B cell (primary cell): ENCODE measurements at regions not wholly inside any gene's neighbourhood (a gene's known extent, or its start where the extent isn't known, plus 50 kb on each side); places are given as distances from the start of the nearest gene placed in this dataset.

ENCODE experiments used
- ATAC-seq: fragments of 200-7000 bp; cut with Tn5 transposase; one replicate; pipeline ENCODE4 v1.10.0; 2021; ENCODE audit warnings: low read depth, mild to moderate bottlenecking, moderate number of reproducible peaks, moderate library complexity
- CTCF ChIA-PET: fragments of 350-600 bp; sonication (Branson Sonifier 250); formaldehyde crosslinking; loops from one replicate; lab custom pipeline; 2021; ENCODE audit warnings: antibody characterized with exemption, inconsistent platforms; lab: Charles Lee
- POLR2A ChIA-PET: fragments of 350-600 bp; sonication (Branson Sonifier 250); formaldehyde crosslinking; loops from one replicate; lab custom pipeline; 2021; ENCODE audit warnings: antibody characterized with exemption; lab: Charles Lee
- DNase-seq: peaks from one replicate; pipeline ENCODE4 v3.0.0; 2013
- H2AFZ ChIP-seq: 2 replicates; pipeline ENCODE4 v1.6.1; 2012; ENCODE audit warnings: mild to moderate bottlenecking, low read depth, low read length; ENCODE audit not compliant: insufficient read depth, poor library complexity, severe bottlenecking
- H3K27ac ChIP-seq, 2 donors: 1 replicate in 1 of 2; 2 replicates in 1 of 2; pipeline ENCODE4 v1.5.1; 2012 to 2013; ENCODE audit warnings: low read length in 2 of 2, mild to moderate bottlenecking in 2 of 2, moderate library complexity in 1 of 2
- H3K27me3 ChIP-seq, 4 experiments: fragments of 200-600 bp in 1 of 4; sonication (generic) in 1 of 4; replicated peaks in 1 of 4; 1 replicate in 2 of 4; 2 replicates in 2 of 4; pipeline versions ENCODE4 v1.6.1 to v1.7.0; 2013 to 2016; ENCODE audit warnings: low read length in 3 of 4, mild to moderate bottlenecking in 2 of 4, mixed read lengths in 1 of 4, moderate library complexity in 1 of 4; ENCODE audit not compliant: insufficient read depth in 4 of 4, control insufficient read depth in 3 of 4; ENCODE audit errors: control extremely low read depth in 1 of 4
- H3K36me3 ChIP-seq, 2 experiments: replicated peaks in 1 of 2; 1 replicate in 1 of 2; 2 replicates in 1 of 2; pipeline versions ENCODE4 v1.6.1 to v1.7.1; 2013; ENCODE audit warnings: low read length in 1 of 2; ENCODE audit not compliant: insufficient read depth in 2 of 2, control insufficient read depth in 1 of 2; ENCODE audit errors: control extremely low read depth in 1 of 2, extremely low read depth in 1 of 2
- H3K4me1 ChIP-seq, 2 donors: fragments of 200-600 bp in 1 of 2; sonication (generic) in 1 of 2; 1 replicate in 1 of 2; 2 replicates in 1 of 2; pipeline versions ENCODE4 v1.5.1 to v1.6.1; 2013 to 2017; ENCODE audit warnings: low read length in 2 of 2; ENCODE audit not compliant: control insufficient read depth in 2 of 2, insufficient read depth in 2 of 2
- H3K4me2 ChIP-seq: replicated peaks from 2 replicates; pipeline ENCODE3; 2012; ENCODE audit warnings: mild to moderate bottlenecking, low read depth, low read length; ENCODE audit not compliant: poor library complexity, severe bottlenecking
- H3K4me3 ChIP-seq, 5 experiments: fragments of 200-600 bp in 1 of 5; sonication (generic) in 1 of 5; 1 replicate in 3 of 5; 2 replicates in 2 of 5; pipeline versions ENCODE4 v1.5.1 to v1.7.0; 2011 to 2016; ENCODE audit warnings: low read length in 4 of 5, mild to moderate bottlenecking in 4 of 5, low read depth in 2 of 5, control low read depth in 1 of 5, moderate library complexity in 1 of 5; ENCODE audit not compliant: insufficient read depth in 1 of 5; ENCODE audit errors: control extremely low read depth in 1 of 5, extremely low read depth in 1 of 5
- H3K79me2 ChIP-seq: fragments of 200-600 bp; sonication (generic); one replicate; pipeline ENCODE4 v1.6.0; 2016; ENCODE audit warnings: low read length; ENCODE audit not compliant: control insufficient read depth, insufficient read depth
- H3K9ac ChIP-seq: fragments of 200-600 bp; sonication (generic); 2 replicates; pipeline ENCODE4 v1.6.1; 2017; ENCODE audit warnings: mild to moderate bottlenecking, low read length, moderate library complexity
- H3K9me3 ChIP-seq, 3 donors: one replicate each; pipeline versions ENCODE4 v1.6.1 to v1.7.1; 2013; ENCODE audit warnings: low read length in 2 of 3; ENCODE audit not compliant: control insufficient read depth in 2 of 3, insufficient read depth in 1 of 3; ENCODE audit errors: control extremely low read depth in 1 of 3
- H4K20me1 ChIP-seq: 2 replicates; pipeline ENCODE4 v1.6.0; 2012; ENCODE audit warnings: mild to moderate bottlenecking, low read length; ENCODE audit not compliant: insufficient read depth, control insufficient read depth, poor library complexity, severe bottlenecking
- H3K27ac Mint-ChIP-seq: one replicate; pipeline ENCODE4 v1.8.0; 2021; ENCODE audit warnings: mixed read lengths
- H3K27me3 Mint-ChIP-seq: one replicate; pipeline ENCODE4 v1.8.0; 2021; ENCODE audit warnings: mixed read lengths
- H3K4me1 Mint-ChIP-seq: one replicate; pipeline ENCODE4 v1.8.0; 2021; ENCODE audit warnings: mixed read lengths
- H3K4me3 Mint-ChIP-seq: one replicate; pipeline ENCODE4 v1.8.0; 2021; ENCODE audit warnings: mixed read lengths
- H3K9me3 Mint-ChIP-seq: one replicate; pipeline ENCODE4 v1.8.0; 2022; ENCODE audit warnings: mixed read lengths; ENCODE audit not compliant: insufficient read depth
- CTCF ChIP-seq: fragments of 200-600 bp; IDR thresholded peaks from one replicate; pipeline ENCODE4 v1.8.0; 2022; ENCODE audit warnings: antibody characterized with exemption, mild to moderate bottlenecking
- EZH2 ChIP-seq: IDR thresholded peaks from 2 replicates; pipeline ENCODE4 v1.6.1; 2012; ENCODE audit warnings: borderline replicate concordance, low read depth, mild to moderate bottlenecking, moderate library complexity, low read length; ENCODE audit not compliant: insufficient read depth, poor library complexity, severe bottlenecking
- WGBS: methylation state at CpG from one replicate; pipeline ENCODE4 v1.1.5; 2013; ENCODE audit warnings: missing lambda C conversion rate; ENCODE audit not compliant: insufficient coverage; 5-methylcytosine and 5-hydroxymethylcytosine counted together
- intact Hi-C: fragments of 100-400 bp; cut with micrococcal nuclease; formaldehyde crosslinking; loops from one replicate; pipeline ENCODE4 v1.10.0; 2022

GRCh38 chr21:22762463-22762862 is 1764.3 kb downstream of the NCAM2 start:
- Histone ChIP-seq H3K79me2 (no peaks in the 10 kb centered on the region), H3K4me3 (no peak overlapping the region), H3K9me3 (no peaks in the 10 kb centered on the region), H2AFZ (no peak overlapping the region), H3K27me3 (no peaks in the 10 kb centered on the region), H3K4me1 (no peaks in the 10 kb centered on the region), H3K36me3 (no peaks in the 10 kb centered on the region), H4K20me1 (no peaks in the 10 kb centered on the region), H3K4me2 (no peak overlapping the region), H3K27ac (no peak overlapping the region), H3K9ac (no peak overlapping the region)
- Mint-ChIP-seq H3K4me3 (no peak overlapping the region), H3K27ac (no peak overlapping the region), H3K27me3 (no peaks in the 10 kb centered on the region), H3K4me1 (no peaks in the 10 kb centered on the region), H3K9me3 (peaks cover 5% of the 10 kb centered on the region)
- intact Hi-C loops = no loop called here
- no peak for TF ChIP-seq CTCF
- CTCF ChIA-PET = interaction anchor here (0.6 kb wide), 1 partner anchor 93 kb away, joined by 6 read pairs; no protein-coding TSS in a partner anchor
- no peak for ATAC-seq
- no CpG with 5 or more reads among the region's 2 CpGs for WGBS
- POLR2A ChIA-PET = no interaction called here
- no peak for DNase-seq

DNA sequence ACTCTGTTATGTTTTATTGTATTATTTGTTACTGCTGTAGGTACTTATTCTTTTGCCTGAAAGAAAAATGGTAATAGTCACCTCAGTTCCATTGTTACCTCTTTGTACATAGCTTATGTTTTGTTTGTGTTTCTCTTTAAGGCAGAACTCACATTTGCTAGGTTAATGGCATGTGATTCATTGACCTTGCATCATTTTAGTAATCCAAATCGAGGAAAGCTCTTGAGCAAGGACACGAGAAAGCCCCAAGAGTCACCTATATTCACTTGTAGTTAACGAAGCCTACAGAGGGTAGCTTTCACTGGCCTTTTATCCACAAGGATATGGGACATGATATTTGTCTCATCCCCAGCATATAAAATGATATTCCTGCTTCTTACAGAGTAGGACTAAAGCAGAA is 1765.2 kb downstream of the NCAM2 start:
- TF ChIP-seq EZH2 (no peak), CTCF (no peak)
- intact Hi-C loops = no loop called here
- H3K9ac ChIP-seq = no peak overlapping the region
- ChIA-PET POLR2A (no interaction called here), CTCF (no interaction called here)
- H3K27me3 Mint-ChIP-seq = no peaks in the 10 kb centered on the region
- no peak overlapping the region for H3K4me3 Mint-ChIP-seq
- peaks cover 5% of the 10 kb centered on the region for H3K9me3 Mint-ChIP-seq
- DNase-seq (no peak), ATAC-seq (no peak)
- no peaks in the 10 kb centered on the region for H3K4me1 Mint-ChIP-seq
- H3K27ac ChIP-seq = no peak overlapping the region
- H3K27ac Mint-ChIP-seq = no peak overlapping the region
- WGBS = 86% methylated on average over 1 of the region's 3 CpGs
- H3K36me3 ChIP-seq = no peaks in the 10 kb centered on the region
- no peaks in the 10 kb centered on the region for H3K4me1 ChIP-seq
- H3K4me3 ChIP-seq = no peak overlapping the region
- H4K20me1 ChIP-seq = no peaks in the 10 kb centered on the region
- H2AFZ ChIP-seq = no peak overlapping the region
- H3K9me3 ChIP-seq = no peaks in the 10 kb centered on the region
- H3K4me2 ChIP-seq = no peak overlapping the region
- H3K79me2 ChIP-seq = no peaks in the 10 kb centered on the region
- H3K27me3 ChIP-seq = no peaks in the 10 kb centered on the region
